ENCODE measurements at regions not wholly inside any gene's neighbourhood (a gene's known extent, or its start where the extent isn't known, plus 50 kb on each side); places are given as distances from the start of the nearest gene placed in this dataset.

DNA sequence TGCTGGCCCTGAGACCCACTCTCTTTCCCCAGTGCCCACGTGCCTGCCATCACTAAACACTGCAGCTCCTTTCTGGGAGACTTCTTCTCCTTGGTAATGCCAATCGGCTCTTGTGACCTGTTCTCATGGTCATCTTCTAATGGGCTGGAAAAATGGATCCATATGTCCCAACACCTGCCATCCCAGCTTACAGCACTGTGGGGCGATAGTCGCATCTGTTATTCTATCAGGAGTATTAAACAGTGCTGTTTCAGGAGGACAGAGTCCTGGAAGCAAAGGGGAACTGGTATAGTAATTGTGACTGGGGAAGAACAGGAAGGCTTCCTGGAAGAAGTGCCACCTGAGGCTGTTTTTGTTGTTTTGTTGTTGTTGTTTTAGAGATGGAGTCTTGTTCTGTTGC is 411.2 kb downstream of the GLRX3 start:
- DNase-seq (ENCODE audit: low read depth, low spot score) (peak; percentile 7), ATAC-seq (peak; percentile 77)
- CTCF ChIA-PET = no interaction called here
- intact Hi-C loops (cut with micrococcal nuclease; ENCODE audit: unreplicated experiment) (no loop called here), in situ Hi-C loops (cut with HindIII; ENCODE audit: low pct_unique_long_range_greater_than_20kb, low sequenced_read_pairs) (no loop called here)
- Histone ChIP-seq H3K27ac (ENCODE audit: low read length) (no peak overlapping the region), H3K27me3 (ENCODE audit: control insufficient read depth, insufficient read depth, low read length) (peaks cover 30% of the 10 kb centered on the region), H3K36me3 (ENCODE audit: control insufficient read depth, insufficient read depth, low read length) (no peaks in the 10 kb centered on the region), H3K4me1 (ENCODE audit: control insufficient read depth, insufficient read depth, low read length) (no peaks in the 10 kb centered on the region), H3K4me3 (ENCODE audit: low read depth in 2 of 2, low read length in 2 of 2) (no peak overlapping the region), H3K9me3 (ENCODE audit: control insufficient read depth, insufficient read depth, low read depth, low read length) (no peaks in the 10 kb centered on the region)
- TF ChIP-seq TCF7L2 (IDR thresholded peaks at IDR 0.05; ENCODE audit: low read depth, low read length) (no peak), POLR2AphosphoS5 (IDR thresholded peaks at IDR 0.05; ENCODE audit: low read depth, low read length) (no peak), SIN3A (IDR thresholded peaks at IDR 0.05; ENCODE audit: borderline replicate concordance, insufficient read depth, low read depth, low read length) (no peak)
- TF ChIP-seq, protein P1, sequence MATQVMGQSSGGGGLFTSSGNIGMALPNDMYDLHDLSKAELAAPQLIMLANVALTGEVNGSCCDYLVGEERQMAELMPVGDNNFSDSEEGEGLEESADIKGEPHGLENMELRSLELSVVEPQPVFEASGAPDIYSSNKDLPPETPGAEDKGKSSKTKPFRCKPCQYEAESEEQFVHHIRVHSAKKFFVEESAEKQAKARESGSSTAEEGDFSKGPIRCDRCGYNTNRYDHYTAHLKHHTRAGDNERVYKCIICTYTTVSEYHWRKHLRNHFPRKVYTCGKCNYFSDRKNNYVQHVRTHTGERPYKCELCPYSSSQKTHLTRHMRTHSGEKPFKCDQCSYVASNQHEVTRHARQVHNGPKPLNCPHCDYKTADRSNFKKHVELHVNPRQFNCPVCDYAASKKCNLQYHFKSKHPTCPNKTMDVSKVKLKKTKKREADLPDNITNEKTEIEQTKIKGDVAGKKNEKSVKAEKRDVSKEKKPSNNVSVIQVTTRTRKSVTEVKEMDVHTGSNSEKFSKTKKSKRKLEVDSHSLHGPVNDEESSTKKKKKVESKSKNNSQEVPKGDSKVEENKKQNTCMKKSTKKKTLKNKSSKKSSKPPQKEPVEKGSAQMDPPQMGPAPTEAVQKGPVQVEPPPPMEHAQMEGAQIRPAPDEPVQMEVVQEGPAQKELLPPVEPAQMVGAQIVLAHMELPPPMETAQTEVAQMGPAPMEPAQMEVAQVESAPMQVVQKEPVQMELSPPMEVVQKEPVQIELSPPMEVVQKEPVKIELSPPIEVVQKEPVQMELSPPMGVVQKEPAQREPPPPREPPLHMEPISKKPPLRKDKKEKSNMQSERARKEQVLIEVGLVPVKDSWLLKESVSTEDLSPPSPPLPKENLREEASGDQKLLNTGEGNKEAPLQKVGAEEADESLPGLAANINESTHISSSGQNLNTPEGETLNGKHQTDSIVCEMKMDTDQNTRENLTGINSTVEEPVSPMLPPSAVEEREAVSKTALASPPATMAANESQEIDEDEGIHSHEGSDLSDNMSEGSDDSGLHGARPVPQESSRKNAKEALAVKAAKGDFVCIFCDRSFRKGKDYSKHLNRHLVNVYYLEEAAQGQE (IDR thresholded peaks at IDR 0.05; ENCODE audit: insufficient read depth in 1 of 2, low read depth in 2 of 2, low read length in 1 of 2) = no peak
- TF ChIP-seq, protein P2, sequence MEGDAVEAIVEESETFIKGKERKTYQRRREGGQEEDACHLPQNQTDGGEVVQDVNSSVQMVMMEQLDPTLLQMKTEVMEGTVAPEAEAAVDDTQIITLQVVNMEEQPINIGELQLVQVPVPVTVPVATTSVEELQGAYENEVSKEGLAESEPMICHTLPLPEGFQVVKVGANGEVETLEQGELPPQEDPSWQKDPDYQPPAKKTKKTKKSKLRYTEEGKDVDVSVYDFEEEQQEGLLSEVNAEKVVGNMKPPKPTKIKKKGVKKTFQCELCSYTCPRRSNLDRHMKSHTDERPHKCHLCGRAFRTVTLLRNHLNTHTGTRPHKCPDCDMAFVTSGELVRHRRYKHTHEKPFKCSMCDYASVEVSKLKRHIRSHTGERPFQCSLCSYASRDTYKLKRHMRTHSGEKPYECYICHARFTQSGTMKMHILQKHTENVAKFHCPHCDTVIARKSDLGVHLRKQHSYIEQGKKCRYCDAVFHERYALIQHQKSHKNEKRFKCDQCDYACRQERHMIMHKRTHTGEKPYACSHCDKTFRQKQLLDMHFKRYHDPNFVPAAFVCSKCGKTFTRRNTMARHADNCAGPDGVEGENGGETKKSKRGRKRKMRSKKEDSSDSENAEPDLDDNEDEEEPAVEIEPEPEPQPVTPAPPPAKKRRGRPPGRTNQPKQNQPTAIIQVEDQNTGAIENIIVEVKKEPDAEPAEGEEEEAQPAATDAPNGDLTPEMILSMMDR (IDR thresholded peaks at IDR 0.05) = no peak; the same call in none of the 2 replicates
- POLR2A ChIA-PET = no interaction called here
- BruUV-seq (replicated peaks) = no TSS peak

DNA sequence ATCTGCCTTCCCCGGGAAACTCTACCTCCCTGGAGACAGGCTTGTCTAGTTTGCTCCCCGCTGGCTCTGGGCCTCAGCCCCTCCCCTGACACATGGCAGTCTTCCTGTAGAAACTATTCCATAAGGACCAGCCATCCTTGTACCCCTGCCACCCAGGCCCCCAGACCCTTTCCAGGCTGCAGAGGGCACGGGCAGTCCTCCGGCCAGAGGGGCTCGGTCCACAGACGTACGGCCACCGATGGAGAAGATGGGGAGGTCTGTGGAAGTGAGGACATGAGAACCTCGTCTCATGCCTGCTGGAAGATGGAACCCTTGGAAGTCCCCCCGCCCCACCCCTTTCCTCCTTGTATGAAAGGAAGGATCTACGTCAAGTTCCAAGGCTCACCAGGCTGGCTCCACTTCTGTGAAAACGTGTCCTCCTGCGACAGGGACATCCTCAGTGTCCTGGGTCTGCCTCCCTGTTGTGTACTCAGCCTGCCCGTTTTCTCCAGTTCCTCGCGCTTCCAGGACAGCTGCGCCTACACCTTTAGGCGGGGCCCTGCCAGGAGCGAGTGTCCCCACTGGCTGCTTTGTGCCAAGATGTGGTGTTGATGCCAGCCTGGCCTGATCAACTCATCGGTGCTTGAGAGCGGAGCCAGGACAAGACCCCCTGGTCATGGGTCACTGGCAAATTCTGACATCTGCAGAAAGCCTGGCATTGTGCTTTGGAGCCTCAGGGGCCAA is 414.9 kb downstream of the GLRX3 start:
- H3K4me1 ChIP-seq (ENCODE audit: control insufficient read depth, insufficient read depth, low read length) = no peaks in the 10 kb centered on the region

More for the DNA sequence above, 414.9 kb downstream of the GLRX3 start:
- Histone ChIP-seq H3K36me3 (ENCODE audit: control insufficient read depth, insufficient read depth, low read length) (no peaks in the 10 kb centered on the region), H3K27me3 (ENCODE audit: control insufficient read depth, insufficient read depth, low read length) (peaks cover 29% of the 10 kb centered on the region), H3K9me3 (ENCODE audit: control insufficient read depth, insufficient read depth, low read depth, low read length) (no peaks in the 10 kb centered on the region), H3K27ac (ENCODE audit: low read length) (no peak overlapping the region), H3K4me3 (ENCODE audit: low read depth in 2 of 2, low read length in 2 of 2) (no peak overlapping the region)
- CTCF ChIA-PET = no interaction called here
- ATAC-seq (no peak), DNase-seq (ENCODE audit: low read depth, low spot score) (no peak)
- BruUV-seq (replicated peaks) = no TSS peak
- POLR2A ChIA-PET = no interaction called here
- TF ChIP-seq, protein P1 (IDR thresholded peaks at IDR 0.05; ENCODE audit: insufficient read depth in 1 of 2, low read depth in 2 of 2, low read length in 1 of 2) = no peak
- TF ChIP-seq, protein P2 (IDR thresholded peaks at IDR 0.05) = no peak
- TF ChIP-seq TCF7L2 (IDR thresholded peaks at IDR 0.05; ENCODE audit: low read depth, low read length) (no peak), SIN3A (IDR thresholded peaks at IDR 0.05; ENCODE audit: borderline replicate concordance, insufficient read depth, low read depth, low read length) (no peak), POLR2AphosphoS5 (IDR thresholded peaks at IDR 0.05; ENCODE audit: low read depth, low read length) (no peak)
- in situ Hi-C loops (cut with HindIII; ENCODE audit: low pct_unique_long_range_greater_than_20kb, low sequenced_read_pairs) = no loop called here
- intact Hi-C loops (cut with micrococcal nuclease; ENCODE audit: unreplicated experiment) = no loop called here
